HepG2 (cell line): ENCODE measurements at regions not wholly inside any gene's neighbourhood (a gene's known extent, or its start where the extent isn't known, plus 50 kb on each side); places are given as distances from the start of the nearest gene placed in this dataset.

Experiments
- PITX1 ChIP-seq: sonication (generic); formaldehyde crosslinking; IDR thresholded peaks from 2 replicates; pipeline ENCODE4 v1.5.1; 2020; ENCODE audit warnings: mild to moderate bottlenecking, missing genetic modification reagents
- ZNF616 ChIP-seq: sonication (generic); formaldehyde crosslinking; IDR thresholded peaks from 2 replicates; pipeline ENCODE4 v1.5.0; 2020; ENCODE audit warnings: low read depth, mild to moderate bottlenecking, missing genetic modification reagents
- TF ChIP-seq, protein P1 (sequence below): sonication (generic); formaldehyde crosslinking; IDR thresholded peaks from 2 replicates; pipeline ENCODE4 v1.4.0; 2020; ENCODE audit warnings: missing genetic modification reagents
- TF ChIP-seq, protein P2 (sequence below): sonication (generic); formaldehyde crosslinking; IDR thresholded peaks from 2 replicates; pipeline ENCODE4 v1.4.0; 2020; ENCODE audit warnings: mild to moderate bottlenecking, missing genetic modification reagents
- TF ChIP-seq, protein P3 (sequence below): sonication (generic); formaldehyde crosslinking; IDR thresholded peaks from 2 replicates; pipeline ENCODE4 v1.5.1; 2020; ENCODE audit warnings: mild to moderate bottlenecking, missing genetic modification reagents, moderate library complexity
- TF ChIP-seq, protein P4 (sequence below): IDR thresholded peaks from 2 replicates; pipeline ENCODE4 v1.4.0; 2020; ENCODE audit warnings: mild to moderate bottlenecking, missing genetic modification reagents

GRCh38 chr10:107653832-107654287 is 489.4 kb upstream of the SORCS1 start (continued):
- TF ChIP-seq, protein P1, sequence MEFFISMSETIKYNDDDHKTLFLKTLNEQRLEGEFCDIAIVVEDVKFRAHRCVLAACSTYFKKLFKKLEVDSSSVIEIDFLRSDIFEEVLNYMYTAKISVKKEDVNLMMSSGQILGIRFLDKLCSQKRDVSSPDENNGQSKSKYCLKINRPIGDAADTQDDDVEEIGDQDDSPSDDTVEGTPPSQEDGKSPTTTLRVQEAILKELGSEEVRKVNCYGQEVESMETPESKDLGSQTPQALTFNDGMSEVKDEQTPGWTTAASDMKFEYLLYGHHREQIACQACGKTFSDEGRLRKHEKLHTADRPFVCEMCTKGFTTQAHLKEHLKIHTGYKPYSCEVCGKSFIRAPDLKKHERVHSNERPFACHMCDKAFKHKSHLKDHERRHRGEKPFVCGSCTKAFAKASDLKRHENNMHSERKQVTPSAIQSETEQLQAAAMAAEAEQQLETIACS, result no peak
- TF ChIP-seq, protein P2, sequence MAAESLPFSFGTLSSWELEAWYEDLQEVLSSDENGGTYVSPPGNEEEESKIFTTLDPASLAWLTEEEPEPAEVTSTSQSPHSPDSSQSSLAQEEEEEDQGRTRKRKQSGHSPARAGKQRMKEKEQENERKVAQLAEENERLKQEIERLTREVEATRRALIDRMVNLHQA, result no peak
- TF ChIP-seq ZNF616 (CRISPR knock-in tag) (no peak), PITX1 (no peak)
- TF ChIP-seq, protein P3, sequence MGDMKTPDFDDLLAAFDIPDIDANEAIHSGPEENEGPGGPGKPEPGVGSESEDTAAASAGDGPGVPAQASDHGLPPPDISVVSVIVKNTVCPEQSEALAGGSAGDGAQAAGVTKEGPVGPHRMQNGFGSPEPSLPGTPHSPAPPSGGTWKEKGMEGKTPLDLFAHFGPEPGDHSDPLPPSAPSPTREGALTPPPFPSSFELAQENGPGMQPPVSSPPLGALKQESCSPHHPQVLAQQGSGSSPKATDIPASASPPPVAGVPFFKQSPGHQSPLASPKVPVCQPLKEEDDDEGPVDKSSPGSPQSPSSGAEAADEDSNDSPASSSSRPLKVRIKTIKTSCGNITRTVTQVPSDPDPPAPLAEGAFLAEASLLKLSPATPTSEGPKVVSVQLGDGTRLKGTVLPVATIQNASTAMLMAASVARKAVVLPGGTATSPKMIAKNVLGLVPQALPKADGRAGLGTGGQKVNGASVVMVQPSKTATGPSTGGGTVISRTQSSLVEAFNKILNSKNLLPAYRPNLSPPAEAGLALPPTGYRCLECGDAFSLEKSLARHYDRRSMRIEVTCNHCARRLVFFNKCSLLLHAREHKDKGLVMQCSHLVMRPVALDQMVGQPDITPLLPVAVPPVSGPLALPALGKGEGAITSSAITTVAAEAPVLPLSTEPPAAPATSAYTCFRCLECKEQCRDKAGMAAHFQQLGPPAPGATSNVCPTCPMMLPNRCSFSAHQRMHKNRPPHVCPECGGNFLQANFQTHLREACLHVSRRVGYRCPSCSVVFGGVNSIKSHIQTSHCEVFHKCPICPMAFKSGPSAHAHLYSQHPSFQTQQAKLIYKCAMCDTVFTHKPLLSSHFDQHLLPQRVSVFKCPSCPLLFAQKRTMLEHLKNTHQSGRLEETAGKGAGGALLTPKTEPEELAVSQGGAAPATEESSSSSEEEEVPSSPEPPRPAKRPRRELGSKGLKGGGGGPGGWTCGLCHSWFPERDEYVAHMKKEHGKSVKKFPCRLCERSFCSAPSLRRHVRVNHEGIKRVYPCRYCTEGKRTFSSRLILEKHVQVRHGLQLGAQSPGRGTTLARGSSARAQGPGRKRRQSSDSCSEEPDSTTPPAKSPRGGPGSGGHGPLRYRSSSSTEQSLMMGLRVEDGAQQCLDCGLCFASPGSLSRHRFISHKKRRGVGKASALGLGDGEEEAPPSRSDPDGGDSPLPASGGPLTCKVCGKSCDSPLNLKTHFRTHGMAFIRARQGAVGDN (CRISPR knock-in tag), result no peak
- TF ChIP-seq, protein P4, sequence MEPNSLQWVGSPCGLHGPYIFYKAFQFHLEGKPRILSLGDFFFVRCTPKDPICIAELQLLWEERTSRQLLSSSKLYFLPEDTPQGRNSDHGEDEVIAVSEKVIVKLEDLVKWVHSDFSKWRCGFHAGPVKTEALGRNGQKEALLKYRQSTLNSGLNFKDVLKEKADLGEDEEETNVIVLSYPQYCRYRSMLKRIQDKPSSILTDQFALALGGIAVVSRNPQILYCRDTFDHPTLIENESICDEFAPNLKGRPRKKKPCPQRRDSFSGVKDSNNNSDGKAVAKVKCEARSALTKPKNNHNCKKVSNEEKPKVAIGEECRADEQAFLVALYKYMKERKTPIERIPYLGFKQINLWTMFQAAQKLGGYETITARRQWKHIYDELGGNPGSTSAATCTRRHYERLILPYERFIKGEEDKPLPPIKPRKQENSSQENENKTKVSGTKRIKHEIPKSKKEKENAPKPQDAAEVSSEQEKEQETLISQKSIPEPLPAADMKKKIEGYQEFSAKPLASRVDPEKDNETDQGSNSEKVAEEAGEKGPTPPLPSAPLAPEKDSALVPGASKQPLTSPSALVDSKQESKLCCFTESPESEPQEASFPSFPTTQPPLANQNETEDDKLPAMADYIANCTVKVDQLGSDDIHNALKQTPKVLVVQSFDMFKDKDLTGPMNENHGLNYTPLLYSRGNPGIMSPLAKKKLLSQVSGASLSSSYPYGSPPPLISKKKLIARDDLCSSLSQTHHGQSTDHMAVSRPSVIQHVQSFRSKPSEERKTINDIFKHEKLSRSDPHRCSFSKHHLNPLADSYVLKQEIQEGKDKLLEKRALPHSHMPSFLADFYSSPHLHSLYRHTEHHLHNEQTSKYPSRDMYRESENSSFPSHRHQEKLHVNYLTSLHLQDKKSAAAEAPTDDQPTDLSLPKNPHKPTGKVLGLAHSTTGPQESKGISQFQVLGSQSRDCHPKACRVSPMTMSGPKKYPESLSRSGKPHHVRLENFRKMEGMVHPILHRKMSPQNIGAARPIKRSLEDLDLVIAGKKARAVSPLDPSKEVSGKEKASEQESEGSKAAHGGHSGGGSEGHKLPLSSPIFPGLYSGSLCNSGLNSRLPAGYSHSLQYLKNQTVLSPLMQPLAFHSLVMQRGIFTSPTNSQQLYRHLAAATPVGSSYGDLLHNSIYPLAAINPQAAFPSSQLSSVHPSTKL (CRISPR knock-in tag), result no peak
